ENCODE measurements at regions not wholly inside any gene's neighbourhood (a gene's known extent, or its start where the extent isn't known, plus 50 kb on each side); places are given as distances from the start of the nearest gene placed in this dataset.

DNA sequence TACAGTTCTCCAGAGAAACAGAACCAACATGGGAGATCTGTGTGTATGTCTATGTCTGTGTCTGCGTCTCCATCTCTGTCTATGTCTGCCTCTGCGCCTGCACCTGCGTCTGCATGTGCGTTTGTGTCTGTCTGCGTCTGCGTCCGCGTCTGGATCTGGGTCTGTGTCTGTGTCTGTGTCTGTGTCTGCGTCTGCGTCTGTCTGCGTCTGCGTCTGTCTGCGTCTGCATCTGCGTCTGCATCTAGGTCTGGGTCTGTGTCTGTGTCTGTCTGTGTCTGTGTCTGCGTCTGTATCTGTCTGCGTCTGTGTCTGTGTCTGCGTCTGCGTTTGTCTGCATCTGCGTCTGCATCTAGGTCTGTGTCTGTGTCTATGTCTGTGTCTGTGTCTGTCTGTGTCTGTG, 53.1 kb upstream of the SLC22A11 start:
- no TSS peak for BruUV-seq (replicated peaks)
- no peaks in the 10 kb centered on the region for H4K20me1 ChIP-seq (replicated peaks; ENCODE audit: control insufficient read depth, insufficient read depth, low read length)
- in situ Hi-C loops (cut with MboI) = no loop called here
- H3K27me3 ChIP-seq (ENCODE audit: control insufficient read depth in 2 of 2, insufficient read depth in 2 of 2, low read length in 2 of 2) = peaks cover 2 to 20% of the 10 kb centered on the region in 2 experiments; a peak in 3 of 5 replicates
- H2AFZ ChIP-seq (ENCODE audit: low read depth, low read length) = no peak overlapping the region; the same call in 1 of the 2 replicates
- ChIA-PET POLR2A (no interaction called here), CTCF (ENCODE audit: low intra/inter-chr PET ratio) (no interaction called here)
- H3K36me3 ChIP-seq (ENCODE audit: control insufficient read depth, insufficient read depth, low read length) = no peaks in the 10 kb centered on the region
- FAIRE-seq (no peak), ATAC-seq (no peak), DNase-seq (ENCODE audit: extremely low read depth in 1 of 4, low spot score in 3 of 4) (no peak)
- 0 out of 4 replicates have a peak overlapping the region, but pooled peaks of 1 of the 2 experiments have one; percentile 6 for H3K9ac ChIP-seq (ENCODE audit: insufficient read depth in 1 of 2, low read depth in 2 of 2, low read length in 2 of 2)
- peaks cover 6% of the 10 kb centered on the region; the same call in 2 of the 3 replicates for H3K79me2 ChIP-seq (ENCODE audit: control insufficient read depth, insufficient read depth, low read length)
- no peak overlapping the region for H3K27ac ChIP-seq (ENCODE audit: extremely low read depth, low read depth, low read length)
- H3K4me1 ChIP-seq (replicated peaks in 1 of 2; ENCODE audit: control insufficient read depth in 2 of 2, insufficient read depth in 2 of 2, low read length in 2 of 2) = peaks cover 12 to 23% of the 10 kb centered on the region in 2 experiments
- WGBS (ENCODE audit: insufficient coverage, low coverage, missing lambda C conversion rate) = 36% methylated on average over 18 of the region's 19 CpGs
- intact Hi-C loops (cut with micrococcal nuclease) = no loop called here
- H3K9me1 ChIP-seq (ENCODE audit: control insufficient read depth, insufficient read depth, low read length) = no peaks in the 10 kb centered on the region
- H3K4me2 ChIP-seq (ENCODE audit: insufficient read depth, low read length) = no peak overlapping the region
- peaks cover 6% of the 10 kb centered on the region; the same call in 1 of the 2 replicates for H3K9me3 ChIP-seq (replicated peaks; ENCODE audit: control insufficient read depth, insufficient read depth, low read depth, low read length)
- no peak overlapping the region for H3K4me3 ChIP-seq
- TF ChIP-seq SMAD4 (CRISPR knock-in tag; conservative IDR thresholded peaks at IDR 0.05) (peak; percentile 96), ETV6 (IDR thresholded peaks at IDR 0.05; ENCODE audit: borderline replicate concordance in 1 of 2, low read depth in 2 of 2, low read length in 1 of 2) (no peak), ETV6 (CRISPR knock-in tag; IDR thresholded peaks at IDR 0.05; ENCODE audit: borderline replicate concordance) (no peak), NCOR1 (IDR thresholded peaks at IDR 0.05) (peak; percentile 57; the same call in 1 of the 2 replicates), BCOR (IDR thresholded peaks at IDR 0.05) (peak; percentile 87), CBFA2T3 (IDR thresholded peaks at IDR 0.05) (peak; percentile 6; the same call in 1 of the 2 replicates)

DNA sequence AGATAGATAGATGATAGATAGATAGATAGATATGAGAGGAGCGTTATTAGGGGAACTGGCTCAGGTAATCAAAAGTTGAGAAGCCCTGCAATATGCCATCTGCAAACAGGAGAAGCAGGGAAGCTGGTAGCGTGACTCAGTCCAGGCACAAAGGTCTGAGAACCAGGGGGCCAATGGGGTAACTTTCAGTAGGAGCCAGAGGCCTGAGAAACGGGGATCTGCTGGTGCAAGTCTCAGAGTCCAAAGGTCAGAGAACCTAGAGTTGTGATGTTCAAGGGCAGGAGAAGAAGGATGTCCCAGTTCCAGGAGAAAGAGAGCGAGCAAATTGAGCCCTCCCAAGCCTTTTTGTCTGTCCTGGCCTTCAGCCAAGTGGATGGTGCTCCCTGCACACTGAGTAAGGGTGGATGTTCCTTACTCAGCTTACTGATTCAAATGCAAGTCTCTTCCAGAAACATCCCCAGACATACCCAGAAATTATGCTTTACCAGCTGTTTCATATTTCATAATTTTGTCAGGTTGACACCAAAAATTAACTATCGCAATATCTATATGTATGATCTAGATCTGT, 52.5 kb upstream of the SLC22A11 start:
- BruUV-seq (replicated peaks) = no TSS peak
- Histone ChIP-seq H3K9me3 (replicated peaks; ENCODE audit: control insufficient read depth, insufficient read depth, low read depth, low read length) (peaks cover 6% of the 10 kb centered on the region; the same call in 1 of the 2 replicates), H3K27ac (ENCODE audit: extremely low read depth, low read depth, low read length) (no peak overlapping the region), H3K36me3 (ENCODE audit: control insufficient read depth, insufficient read depth, low read length) (no peaks in the 10 kb centered on the region), H3K4me1 (replicated peaks in 1 of 2; ENCODE audit: control insufficient read depth in 2 of 2, insufficient read depth in 2 of 2, low read length in 2 of 2) (peaks cover 16 to 24% of the 10 kb centered on the region in 2 experiments), H3K79me2 (ENCODE audit: control insufficient read depth, insufficient read depth, low read length) (peaks cover 6% of the 10 kb centered on the region; the same call in 2 of the 3 replicates), H3K4me3 (no peak overlapping the region), H4K20me1 (replicated peaks; ENCODE audit: control insufficient read depth, insufficient read depth, low read length) (no peaks in the 10 kb centered on the region), H3K27me3 (ENCODE audit: control insufficient read depth in 2 of 2, insufficient read depth in 2 of 2, low read length in 2 of 2) (peaks cover 2 to 27% of the 10 kb centered on the region in 2 experiments; a peak in 3 of 5 replicates), H3K9me1 (ENCODE audit: control insufficient read depth, insufficient read depth, low read length) (no peaks in the 10 kb centered on the region), H3K9ac (ENCODE audit: insufficient read depth in 1 of 2, low read depth in 2 of 2, low read length in 2 of 2) (no peak overlapping the region; a peak in 1 of 4 replicates), H2AFZ (ENCODE audit: low read depth, low read length) (no peak overlapping the region), H3K4me2 (ENCODE audit: insufficient read depth, low read length) (no peak overlapping the region)
- ATAC-seq = no peak
- intact Hi-C loops (cut with micrococcal nuclease) = no loop called here
- no peak for DNase-seq (ENCODE audit: extremely low read depth in 1 of 4, low spot score in 3 of 4)
- TF ChIP-seq ZNF263 (CRISPR knock-in tag; IDR thresholded peaks at IDR 0.05; ENCODE audit: borderline replicate concordance) = peak; percentile 80; the same call in 1 of the 2 replicates
- TF ChIP-seq PHF8 (IDR thresholded peaks at IDR 0.05; ENCODE audit: borderline replicate concordance, low read length) = no peak
- no peak for TF ChIP-seq CBFB (CRISPR knock-in tag; IDR thresholded peaks at IDR 0.05)
- no peak for TF ChIP-seq TRIM24 (IDR thresholded peaks at IDR 0.05)
- peak; percentile 82 for TF ChIP-seq NFIC (IDR thresholded peaks at IDR 0.05)
- TF ChIP-seq, protein P1, sequence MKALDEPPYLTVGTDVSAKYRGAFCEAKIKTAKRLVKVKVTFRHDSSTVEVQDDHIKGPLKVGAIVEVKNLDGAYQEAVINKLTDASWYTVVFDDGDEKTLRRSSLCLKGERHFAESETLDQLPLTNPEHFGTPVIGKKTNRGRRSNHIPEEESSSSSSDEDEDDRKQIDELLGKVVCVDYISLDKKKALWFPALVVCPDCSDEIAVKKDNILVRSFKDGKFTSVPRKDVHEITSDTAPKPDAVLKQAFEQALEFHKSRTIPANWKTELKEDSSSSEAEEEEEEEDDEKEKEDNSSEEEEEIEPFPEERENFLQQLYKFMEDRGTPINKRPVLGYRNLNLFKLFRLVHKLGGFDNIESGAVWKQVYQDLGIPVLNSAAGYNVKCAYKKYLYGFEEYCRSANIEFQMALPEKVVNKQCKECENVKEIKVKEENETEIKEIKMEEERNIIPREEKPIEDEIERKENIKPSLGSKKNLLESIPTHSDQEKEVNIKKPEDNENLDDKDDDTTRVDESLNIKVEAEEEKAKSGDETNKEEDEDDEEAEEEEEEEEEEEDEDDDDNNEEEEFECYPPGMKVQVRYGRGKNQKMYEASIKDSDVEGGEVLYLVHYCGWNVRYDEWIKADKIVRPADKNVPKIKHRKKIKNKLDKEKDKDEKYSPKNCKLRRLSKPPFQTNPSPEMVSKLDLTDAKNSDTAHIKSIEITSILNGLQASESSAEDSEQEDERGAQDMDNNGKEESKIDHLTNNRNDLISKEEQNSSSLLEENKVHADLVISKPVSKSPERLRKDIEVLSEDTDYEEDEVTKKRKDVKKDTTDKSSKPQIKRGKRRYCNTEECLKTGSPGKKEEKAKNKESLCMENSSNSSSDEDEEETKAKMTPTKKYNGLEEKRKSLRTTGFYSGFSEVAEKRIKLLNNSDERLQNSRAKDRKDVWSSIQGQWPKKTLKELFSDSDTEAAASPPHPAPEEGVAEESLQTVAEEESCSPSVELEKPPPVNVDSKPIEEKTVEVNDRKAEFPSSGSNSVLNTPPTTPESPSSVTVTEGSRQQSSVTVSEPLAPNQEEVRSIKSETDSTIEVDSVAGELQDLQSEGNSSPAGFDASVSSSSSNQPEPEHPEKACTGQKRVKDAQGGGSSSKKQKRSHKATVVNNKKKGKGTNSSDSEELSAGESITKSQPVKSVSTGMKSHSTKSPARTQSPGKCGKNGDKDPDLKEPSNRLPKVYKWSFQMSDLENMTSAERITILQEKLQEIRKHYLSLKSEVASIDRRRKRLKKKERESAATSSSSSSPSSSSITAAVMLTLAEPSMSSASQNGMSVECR (CRISPR knock-in tag; IDR thresholded peaks at IDR 0.05) = no peak
- in situ Hi-C loops (cut with MboI) = no loop called here
- 30% methylated on average over 5 of the region's 5 CpGs for WGBS (ENCODE audit: insufficient coverage, low coverage, missing lambda C conversion rate)
- no peak for FAIRE-seq
- CTCF ChIA-PET (ENCODE audit: low intra/inter-chr PET ratio) = no interaction called here
- POLR2A ChIA-PET = interaction anchor here (0.7 to 1.4 kb wide), 2 partner anchors 17 to 22 kb away, joined by 3 to 4 read pairs; no protein-coding TSS in a partner anchor

All from K562 (cell line).